ENCODE measurements at regions not wholly inside any gene's neighbourhood (a gene's known extent, or its start where the extent isn't known, plus 50 kb on each side); places are given as distances from the start of the nearest gene placed in this dataset.

- TF ChIP-seq, protein P1, sequence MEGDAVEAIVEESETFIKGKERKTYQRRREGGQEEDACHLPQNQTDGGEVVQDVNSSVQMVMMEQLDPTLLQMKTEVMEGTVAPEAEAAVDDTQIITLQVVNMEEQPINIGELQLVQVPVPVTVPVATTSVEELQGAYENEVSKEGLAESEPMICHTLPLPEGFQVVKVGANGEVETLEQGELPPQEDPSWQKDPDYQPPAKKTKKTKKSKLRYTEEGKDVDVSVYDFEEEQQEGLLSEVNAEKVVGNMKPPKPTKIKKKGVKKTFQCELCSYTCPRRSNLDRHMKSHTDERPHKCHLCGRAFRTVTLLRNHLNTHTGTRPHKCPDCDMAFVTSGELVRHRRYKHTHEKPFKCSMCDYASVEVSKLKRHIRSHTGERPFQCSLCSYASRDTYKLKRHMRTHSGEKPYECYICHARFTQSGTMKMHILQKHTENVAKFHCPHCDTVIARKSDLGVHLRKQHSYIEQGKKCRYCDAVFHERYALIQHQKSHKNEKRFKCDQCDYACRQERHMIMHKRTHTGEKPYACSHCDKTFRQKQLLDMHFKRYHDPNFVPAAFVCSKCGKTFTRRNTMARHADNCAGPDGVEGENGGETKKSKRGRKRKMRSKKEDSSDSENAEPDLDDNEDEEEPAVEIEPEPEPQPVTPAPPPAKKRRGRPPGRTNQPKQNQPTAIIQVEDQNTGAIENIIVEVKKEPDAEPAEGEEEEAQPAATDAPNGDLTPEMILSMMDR (IDR thresholded peaks at IDR 0.05) = no peak
- TF ChIP-seq POLR2A (IDR thresholded peaks at IDR 0.05) (no peak), EP300 (IDR thresholded peaks at IDR 0.05) (no peak), POLR2AphosphoS5 (IDR thresholded peaks at IDR 0.05) (no peak)
These were observed 105.9 kb downstream of the SIPA1L2 start for GRCh38 chr1:232524056-232524455.

Measured in gastroesophageal sphincter (tissue), 3 donors.